Neural crest cell (in vitro differentiated cells): ENCODE measurements at regions not wholly inside any gene's neighbourhood (a gene's known extent, or its start where the extent isn't known, plus 50 kb on each side); places are given as distances from the start of the nearest gene placed in this dataset.

Experiments
- DNase-seq: peaks from one replicate; pipeline ENCODE4 v3.0.0; 2021; ENCODE audit warnings: low read depth, mixed read lengths, low spot score
- H3K27ac Mint-ChIP-seq: one replicate; pipeline ENCODE4 v1.8.0; 2021; ENCODE audit warnings: mild to moderate bottlenecking, mixed read lengths; ENCODE audit not compliant: unreplicated experiment
- H3K27me3 Mint-ChIP-seq: 2 replicates; pipeline ENCODE4 v1.8.0; 2021; ENCODE audit warnings: low read depth, mild to moderate bottlenecking, mixed read lengths
- H3K36me3 Mint-ChIP-seq: 2 replicates; pipeline ENCODE4 v1.8.0; 2021; ENCODE audit warnings: low read depth, mild to moderate bottlenecking, mixed read lengths
- H3K4me1 Mint-ChIP-seq: 2 replicates; pipeline ENCODE4 v1.8.0; 2021; ENCODE audit warnings: mixed read lengths
- H3K4me3 Mint-ChIP-seq: one replicate; pipeline ENCODE4 v1.8.0; 2021; ENCODE audit warnings: mild to moderate bottlenecking, mixed read lengths
- H3K9me3 Mint-ChIP-seq: 2 replicates; pipeline ENCODE4 v1.8.0; 2021; ENCODE audit warnings: mixed read lengths
- CTCF ChIP-seq: fragments of 200-600 bp; sonication (generic); conservative IDR thresholded peaks from 2 replicates; pipeline ENCODE4 v1.5.0; 2021; ENCODE audit warnings: antibody characterized with exemption, mild to moderate bottlenecking

GRCh38 chr5:21615195-21615765 lies 1237.9 kb downstream of the CDH12 start:
- peaks cover 11% of the 10 kb centered on the region for H3K9me3 Mint-ChIP-seq
- no peaks in the 10 kb centered on the region for H3K27me3 Mint-ChIP-seq
- H3K4me3 Mint-ChIP-seq: no peak overlapping the region
- TF ChIP-seq CTCF: no peak
- H3K4me1 Mint-ChIP-seq: peaks cover 10% of the 10 kb centered on the region
- H3K27ac Mint-ChIP-seq: no peak overlapping the region
- peaks cover 3% of the 10 kb centered on the region for H3K36me3 Mint-ChIP-seq
- DNase-seq: no peak

GRCh38 chr5:21613971-21614488 lies 1239.1 kb downstream of the CDH12 start:
- peaks cover 11% of the 10 kb centered on the region for H3K9me3 Mint-ChIP-seq
- no peak overlapping the region for H3K27ac Mint-ChIP-seq
- no peak for TF ChIP-seq CTCF
- peaks cover 3% of the 10 kb centered on the region for H3K36me3 Mint-ChIP-seq
- H3K4me1 Mint-ChIP-seq: peaks cover 17% of the 10 kb centered on the region
- no peaks in the 10 kb centered on the region for H3K27me3 Mint-ChIP-seq
- no peak overlapping the region for H3K4me3 Mint-ChIP-seq
- DNase-seq: no peak

GRCh38 chr5:21603796-21604195 lies 1249.3 kb downstream of the CDH12 start:
- H3K4me3 Mint-ChIP-seq: no peak overlapping the region
- peaks cover 2% of the 10 kb centered on the region for H3K36me3 Mint-ChIP-seq
- peaks cover 2% of the 10 kb centered on the region for H3K4me1 Mint-ChIP-seq
- H3K27me3 Mint-ChIP-seq: no peaks in the 10 kb centered on the region
- H3K27ac Mint-ChIP-seq: no peak overlapping the region
- TF ChIP-seq CTCF: no peak
- H3K9me3 Mint-ChIP-seq: peaks cover 1% of the 10 kb centered on the region
- no peak for DNase-seq

- no peak for DNase-seq
- H3K4me3 Mint-ChIP-seq: no peak overlapping the region
- peaks cover 4% of the 10 kb centered on the region for H3K36me3 Mint-ChIP-seq
- no peaks in the 10 kb centered on the region for H3K27me3 Mint-ChIP-seq
- H3K4me1 Mint-ChIP-seq: no peaks in the 10 kb centered on the region
- H3K9me3 Mint-ChIP-seq: peaks cover 7% of the 10 kb centered on the region
- TF ChIP-seq CTCF: no peak
- H3K27ac Mint-ChIP-seq: no peak overlapping the region
Observed at GRCh38 chr5:21594566-21594965, 1258.6 kb downstream of the CDH12 start.

- H3K9me3 Mint-ChIP-seq: peaks cover 7% of the 10 kb centered on the region
- H3K4me3 Mint-ChIP-seq: no peak overlapping the region
- H3K27me3 Mint-ChIP-seq: no peaks in the 10 kb centered on the region
- H3K27ac Mint-ChIP-seq: no peak overlapping the region
- no peaks in the 10 kb centered on the region for H3K4me1 Mint-ChIP-seq
- TF ChIP-seq CTCF: no peak
- peaks cover 4% of the 10 kb centered on the region for H3K36me3 Mint-ChIP-seq
- no peak for DNase-seq
Observed at GRCh38 chr5:21593261-21593660, 1259.9 kb downstream of the CDH12 start.
